ENCODE measurements at regions not wholly inside any gene's neighbourhood (a gene's known extent, or its start where the extent isn't known, plus 50 kb on each side); places are given as distances from the start of the nearest gene placed in this dataset.

DNA sequence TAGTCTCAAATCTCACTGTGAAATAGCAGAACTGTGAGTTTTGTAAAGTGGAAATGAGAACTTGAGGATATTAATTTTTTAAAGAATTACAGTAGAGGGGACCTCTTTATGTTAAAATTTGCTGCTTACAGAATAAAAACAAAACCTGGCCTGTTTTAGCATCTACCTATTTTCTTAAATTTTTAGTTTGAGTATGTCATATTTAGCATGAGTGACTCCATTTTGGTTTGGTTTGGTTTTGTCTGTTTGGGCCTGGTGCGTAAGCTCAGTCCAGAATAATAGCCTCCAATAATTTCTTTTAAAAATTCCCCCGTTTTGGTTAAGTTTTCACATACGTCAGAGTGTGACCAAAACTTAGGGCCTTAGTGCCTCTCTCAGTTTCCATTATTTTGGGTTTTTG is 152.0 kb upstream of the ZNF92 start:
- H3K9me3 Mint-ChIP-seq: no peaks in the 10 kb centered on the region
- Histone ChIP-seq H3K4me2 (no peak overlapping the region), H3K4me1 (ENCODE audit: insufficient read depth) (no peaks in the 10 kb centered on the region), H3K79me2 (replicated peaks; ENCODE audit: insufficient read depth) (no peaks in the 10 kb centered on the region), H3K27ac (ENCODE audit: low read depth) (no peak overlapping the region), H3K36me3 (ENCODE audit: insufficient read depth) (no peaks in the 10 kb centered on the region), H4K20me1 (replicated peaks; ENCODE audit: insufficient read depth) (no peaks in the 10 kb centered on the region), H3F3A (replicated peaks; ENCODE audit: low read depth) (0 out of 2 replicates have a peak, but pooled peaks cover 7% of the 10 kb centered on the region), H3K27me3 (ENCODE audit: insufficient read depth) (no peaks in the 10 kb centered on the region), H3K9me2 (ENCODE audit: insufficient read depth) (no peaks in the 10 kb centered on the region), H3K4me3 (no peak overlapping the region), H2AFZ (no peak overlapping the region)
- DNase-seq (ENCODE audit: low spot score) (no peak), ATAC-seq (no peak)
- H3K36me3 Mint-ChIP-seq (ENCODE audit: low read depth): no peaks in the 10 kb centered on the region
- TF ChIP-seq POLR2AphosphoS5 (IDR thresholded peaks at IDR 0.05; ENCODE audit: low read depth): no peak
- no peak for TF ChIP-seq ETS1 (IDR thresholded peaks at IDR 0.05)
- TF ChIP-seq JUNB (IDR thresholded peaks at IDR 0.05; ENCODE audit: unreplicated experiment): no peak
- no peak for TF ChIP-seq EZH2phosphoT487 (IDR thresholded peaks at IDR 0.05; ENCODE audit: unreplicated experiment)
- TF ChIP-seq STAT1 (IDR thresholded peaks at IDR 0.05; ENCODE audit: unreplicated experiment): no peak
- TF ChIP-seq, protein P1, sequence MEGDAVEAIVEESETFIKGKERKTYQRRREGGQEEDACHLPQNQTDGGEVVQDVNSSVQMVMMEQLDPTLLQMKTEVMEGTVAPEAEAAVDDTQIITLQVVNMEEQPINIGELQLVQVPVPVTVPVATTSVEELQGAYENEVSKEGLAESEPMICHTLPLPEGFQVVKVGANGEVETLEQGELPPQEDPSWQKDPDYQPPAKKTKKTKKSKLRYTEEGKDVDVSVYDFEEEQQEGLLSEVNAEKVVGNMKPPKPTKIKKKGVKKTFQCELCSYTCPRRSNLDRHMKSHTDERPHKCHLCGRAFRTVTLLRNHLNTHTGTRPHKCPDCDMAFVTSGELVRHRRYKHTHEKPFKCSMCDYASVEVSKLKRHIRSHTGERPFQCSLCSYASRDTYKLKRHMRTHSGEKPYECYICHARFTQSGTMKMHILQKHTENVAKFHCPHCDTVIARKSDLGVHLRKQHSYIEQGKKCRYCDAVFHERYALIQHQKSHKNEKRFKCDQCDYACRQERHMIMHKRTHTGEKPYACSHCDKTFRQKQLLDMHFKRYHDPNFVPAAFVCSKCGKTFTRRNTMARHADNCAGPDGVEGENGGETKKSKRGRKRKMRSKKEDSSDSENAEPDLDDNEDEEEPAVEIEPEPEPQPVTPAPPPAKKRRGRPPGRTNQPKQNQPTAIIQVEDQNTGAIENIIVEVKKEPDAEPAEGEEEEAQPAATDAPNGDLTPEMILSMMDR (conservative IDR thresholded peaks at IDR 0.05; ENCODE audit: low read depth in 2 of 2): no peak
- no peak for TF ChIP-seq ZNF114 (CRISPR knock-in tag; IDR thresholded peaks at IDR 0.05)
- no peak for TF ChIP-seq ZNF462 (CRISPR knock-in tag; IDR thresholded peaks at IDR 0.05)
- TF ChIP-seq, protein P2, sequence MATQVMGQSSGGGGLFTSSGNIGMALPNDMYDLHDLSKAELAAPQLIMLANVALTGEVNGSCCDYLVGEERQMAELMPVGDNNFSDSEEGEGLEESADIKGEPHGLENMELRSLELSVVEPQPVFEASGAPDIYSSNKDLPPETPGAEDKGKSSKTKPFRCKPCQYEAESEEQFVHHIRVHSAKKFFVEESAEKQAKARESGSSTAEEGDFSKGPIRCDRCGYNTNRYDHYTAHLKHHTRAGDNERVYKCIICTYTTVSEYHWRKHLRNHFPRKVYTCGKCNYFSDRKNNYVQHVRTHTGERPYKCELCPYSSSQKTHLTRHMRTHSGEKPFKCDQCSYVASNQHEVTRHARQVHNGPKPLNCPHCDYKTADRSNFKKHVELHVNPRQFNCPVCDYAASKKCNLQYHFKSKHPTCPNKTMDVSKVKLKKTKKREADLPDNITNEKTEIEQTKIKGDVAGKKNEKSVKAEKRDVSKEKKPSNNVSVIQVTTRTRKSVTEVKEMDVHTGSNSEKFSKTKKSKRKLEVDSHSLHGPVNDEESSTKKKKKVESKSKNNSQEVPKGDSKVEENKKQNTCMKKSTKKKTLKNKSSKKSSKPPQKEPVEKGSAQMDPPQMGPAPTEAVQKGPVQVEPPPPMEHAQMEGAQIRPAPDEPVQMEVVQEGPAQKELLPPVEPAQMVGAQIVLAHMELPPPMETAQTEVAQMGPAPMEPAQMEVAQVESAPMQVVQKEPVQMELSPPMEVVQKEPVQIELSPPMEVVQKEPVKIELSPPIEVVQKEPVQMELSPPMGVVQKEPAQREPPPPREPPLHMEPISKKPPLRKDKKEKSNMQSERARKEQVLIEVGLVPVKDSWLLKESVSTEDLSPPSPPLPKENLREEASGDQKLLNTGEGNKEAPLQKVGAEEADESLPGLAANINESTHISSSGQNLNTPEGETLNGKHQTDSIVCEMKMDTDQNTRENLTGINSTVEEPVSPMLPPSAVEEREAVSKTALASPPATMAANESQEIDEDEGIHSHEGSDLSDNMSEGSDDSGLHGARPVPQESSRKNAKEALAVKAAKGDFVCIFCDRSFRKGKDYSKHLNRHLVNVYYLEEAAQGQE (IDR thresholded peaks at IDR 0.05; ENCODE audit: unreplicated experiment): no peak
- no peak for TF ChIP-seq ZNF331 (CRISPR knock-in tag; IDR thresholded peaks at IDR 0.05; ENCODE audit: low read depth)
- no peak for TF ChIP-seq NANOG (IDR thresholded peaks at IDR 0.05; ENCODE audit: borderline replicate concordance)
- no peak for TF ChIP-seq EZH2 (IDR thresholded peaks at IDR 0.05; ENCODE audit: low read depth, unreplicated experiment)
- TF ChIP-seq CREB1 (CRISPR knock-in tag; IDR thresholded peaks at IDR 0.05; ENCODE audit: low read depth): no peak
- H3K27me3 Mint-ChIP-seq (ENCODE audit: insufficient read depth, low read depth, poor library complexity): peaks cover 3% of the 10 kb centered on the region
- H3K4me3 Mint-ChIP-seq: no peak overlapping the region
- H3K27ac Mint-ChIP-seq: no peak overlapping the region
- no peaks in the 10 kb centered on the region for H3K4me1 Mint-ChIP-seq

Measured in GM23338 (cell line).